Uterus (tissue), 2 donors: ENCODE measurements at regions not wholly inside any gene's neighbourhood (a gene's known extent, or its start where the extent isn't known, plus 50 kb on each side); places are given as distances from the start of the nearest gene placed in this dataset.

ENCODE experiments used
- CTCF ChIP-seq, 4 experiments: fragments of 200-600 bp in 2 of 4; fragments of 450-650 bp in 2 of 4; sonication (generic) in 2 of 4; IDR thresholded peaks; one replicate each; pipeline ENCODE4 v1.5.1; 2016 to 2019; ENCODE audit warnings: antibody characterized with exemption in 4 of 4, mild to moderate bottlenecking in 2 of 4, moderate library complexity in 1 of 4
- POLR2A ChIP-seq, 2 donors: fragments of 450-650 bp; IDR thresholded peaks; one replicate each; pipeline ENCODE4 v1.6.1; 2016; ENCODE audit warnings: antibody characterized with exemption in 2 of 2, mild to moderate bottlenecking in 1 of 2, moderate library complexity in 1 of 2

GRCh38 chr10:22103701-22104470, 100.4 kb upstream of the DNAJC1 start:
- TF ChIP-seq CTCF (IDR thresholded peaks at IDR 0.05): peak in 1 of 4 experiments; percentile 12
- no peak for TF ChIP-seq POLR2A (IDR thresholded peaks at IDR 0.05)
